Neural progenitor cell (in vitro differentiated cells): ENCODE measurements at regions not wholly inside any gene's neighbourhood (a gene's known extent, or its start where the extent isn't known, plus 50 kb on each side); places are given as distances from the start of the nearest gene placed in this dataset.

Experiments used
- DNase-seq: peaks from one replicate; pipeline ENCODE4 v3.0.0-alpha.2; 2016; ENCODE audit warnings: low spot score
- H2AFZ ChIP-seq: fragments of 200-600 bp; sonication (generic); replicated peaks from 2 replicates; pipeline ENCODE4 v1.6.1; 2016; ENCODE audit warnings: antibody characterized with exemption
- H3F3A ChIP-seq: fragments of 200-600 bp; sonication (generic); 2 replicates; pipeline ENCODE4 v1.6.1; 2016; ENCODE audit warnings: antibody characterized with exemption, low read depth
- H3K27ac ChIP-seq: fragments of 200-600 bp; sonication (generic); 2 replicates; pipeline ENCODE4 v1.5.1; 2016; ENCODE audit warnings: mild to moderate bottlenecking
- H3K27me3 ChIP-seq: fragments of 200-600 bp; sonication (generic); 2 replicates; pipeline ENCODE4 v1.6.1; 2016; ENCODE audit warnings: mild to moderate bottlenecking, moderate library complexity
- H3K36me3 ChIP-seq: fragments of 200-600 bp; sonication (generic); 2 replicates; pipeline ENCODE4 v1.5.1; 2016
- H3K4me1 ChIP-seq: fragments of 200-600 bp; sonication (generic); 2 replicates; pipeline ENCODE4 v1.6.1; 2016; ENCODE audit warnings: mixed run types
- H3K4me2 ChIP-seq: fragments of 200-600 bp; sonication (generic); 2 replicates; pipeline ENCODE4 v1.6.1; 2016
- H3K4me3 ChIP-seq: fragments of 200-600 bp; sonication (generic); 2 replicates; pipeline ENCODE4 v1.5.1; 2016
- H3K79me2 ChIP-seq: fragments of 200-600 bp; sonication (generic); 2 replicates; pipeline ENCODE4 v1.6.1; 2016; ENCODE audit warnings: low read depth
- H3K9ac ChIP-seq: fragments of 200-600 bp; sonication (generic); 2 replicates; pipeline ENCODE4 v1.6.1; 2016
- H3K9me3 ChIP-seq: fragments of 200-600 bp; sonication (generic); 2 replicates; pipeline ENCODE4 v1.5.1; 2016; ENCODE audit warnings: low read depth
- H4K20me1 ChIP-seq: fragments of 200-600 bp; sonication (generic); 2 replicates; pipeline ENCODE4 v1.6.1; 2016; ENCODE audit warnings: low read depth
- H3K27ac Mint-ChIP-seq: 3 replicates; pipeline ENCODE4 v1.8.0; 2021; ENCODE audit warnings: mixed read lengths
- H3K27me3 Mint-ChIP-seq: 2 replicates; pipeline ENCODE4 v1.8.0; 2022; ENCODE audit warnings: low read depth, mild to moderate bottlenecking, inconsistent platforms, moderate library complexity, mixed read lengths; ENCODE audit not compliant: insufficient read depth
- H3K36me3 Mint-ChIP-seq: 3 replicates; pipeline ENCODE4 v1.8.0; 2021; ENCODE audit warnings: mixed read lengths
- H3K4me1 Mint-ChIP-seq: 3 replicates; pipeline ENCODE4 v1.8.0; 2021; ENCODE audit warnings: mixed read lengths
- H3K4me3 Mint-ChIP-seq: 3 replicates; pipeline ENCODE4 v1.8.0; 2021; ENCODE audit warnings: mild to moderate bottlenecking, moderate library complexity, mixed read lengths
- H3K9me3 Mint-ChIP-seq: 3 replicates; pipeline ENCODE4 v1.8.0; 2020; ENCODE audit warnings: mixed read lengths
- EZH2 ChIP-seq: fragments of 200-600 bp; sonication (generic); IDR thresholded peaks from 2 replicates; pipeline ENCODE4 v1.6.1; 2017; ENCODE audit warnings: antibody characterized with exemption, mild to moderate bottlenecking, moderate library complexity
- EZH2phosphoT487 ChIP-seq: fragments of 200-600 bp; sonication (generic); IDR thresholded peaks from 2 replicates; pipeline ENCODE4 v1.6.1; 2017; ENCODE audit warnings: antibody characterized with exemption
- TF ChIP-seq, protein P1 (sequence below): fragments of 200-600 bp; sonication (generic); IDR thresholded peaks from 2 replicates; pipeline ENCODE4 v1.5.1; 2017; ENCODE audit warnings: antibody characterized with exemption, mild to moderate bottlenecking

DNA sequence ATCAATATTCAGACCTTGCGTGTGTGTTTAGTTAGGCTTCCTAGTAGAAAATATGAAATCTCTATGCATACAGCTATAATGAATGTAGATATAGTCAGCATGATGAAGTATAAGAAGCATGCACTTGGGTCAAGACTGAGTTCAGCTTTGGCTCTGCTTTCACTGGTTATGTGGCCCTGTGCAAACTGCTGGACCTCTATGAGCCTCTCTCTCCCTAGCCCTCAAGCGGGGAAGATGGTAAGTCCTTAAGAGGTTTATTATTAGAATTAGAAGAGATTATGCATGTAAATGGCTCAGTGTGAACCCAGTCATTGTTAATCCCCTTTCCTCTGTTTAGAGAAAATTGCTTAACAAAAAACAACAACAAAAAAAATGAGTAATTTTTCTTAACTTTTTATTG lies 178.8 kb upstream of the NXPH2 start:
- H3K9me3 ChIP-seq, result no peaks in the 10 kb centered on the region
- no peaks in the 10 kb centered on the region for H3K4me1 Mint-ChIP-seq
- H3K27me3 ChIP-seq, result no peaks in the 10 kb centered on the region
- no peaks in the 10 kb centered on the region for H3K36me3 Mint-ChIP-seq
- no peak overlapping the region for H3K27ac ChIP-seq
- no peak for TF ChIP-seq EZH2phosphoT487
- TF ChIP-seq EZH2, result no peak
- H3K27me3 Mint-ChIP-seq, result no peaks in the 10 kb centered on the region
- no peaks in the 10 kb centered on the region for H3K79me2 ChIP-seq
- H3K9ac ChIP-seq, result no peak overlapping the region
- H3K4me3 Mint-ChIP-seq, result no peak overlapping the region
- no peak for DNase-seq
- no peak overlapping the region for H3K27ac Mint-ChIP-seq
- no peaks in the 10 kb centered on the region for H3F3A ChIP-seq
- H2AFZ ChIP-seq, result no peak overlapping the region
- no peak overlapping the region for H3K4me2 ChIP-seq
- H3K4me3 ChIP-seq, result no peak overlapping the region
- H3K36me3 ChIP-seq, result no peaks in the 10 kb centered on the region
- H4K20me1 ChIP-seq, result no peaks in the 10 kb centered on the region
- peaks cover 17% of the 10 kb centered on the region for H3K4me1 ChIP-seq
- no peaks in the 10 kb centered on the region for H3K9me3 Mint-ChIP-seq

DNA sequence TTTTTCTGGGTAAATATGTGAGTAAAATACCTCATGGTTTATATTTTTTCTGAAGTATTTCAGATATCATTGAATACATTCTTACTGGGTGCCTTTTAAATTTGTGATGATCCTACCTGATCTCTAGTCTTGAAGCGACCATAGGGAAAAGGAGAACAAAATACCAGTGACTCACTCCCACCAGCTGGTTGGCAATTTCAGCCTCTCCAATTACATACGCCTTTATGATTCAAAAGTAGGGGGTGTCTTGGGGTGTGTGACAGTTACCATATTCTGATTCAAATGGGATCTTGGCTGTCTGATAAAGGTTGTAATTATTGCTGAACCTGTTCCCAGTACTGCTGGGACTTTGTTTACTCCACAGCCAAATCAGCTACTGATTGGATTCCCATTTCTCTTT lies 175.9 kb upstream of the NXPH2 start:
- Histone ChIP-seq H4K20me1 (no peaks in the 10 kb centered on the region), H3K79me2 (no peaks in the 10 kb centered on the region), H3K4me1 (peaks cover 17% of the 10 kb centered on the region), H2AFZ (no peak overlapping the region), H3K36me3 (no peaks in the 10 kb centered on the region), H3K27me3 (no peaks in the 10 kb centered on the region), H3K4me2 (no peak overlapping the region), H3K27ac (no peak overlapping the region), H3K4me3 (no peak overlapping the region), H3K9ac (no peak overlapping the region), H3K9me3 (no peaks in the 10 kb centered on the region), H3F3A (no peaks in the 10 kb centered on the region)
- Mint-ChIP-seq H3K27ac (no peak overlapping the region), H3K4me1 (no peaks in the 10 kb centered on the region), H3K9me3 (no peaks in the 10 kb centered on the region), H3K36me3 (no peaks in the 10 kb centered on the region), H3K4me3 (no peak overlapping the region), H3K27me3 (no peaks in the 10 kb centered on the region)
- TF ChIP-seq EZH2, result no peak
- TF ChIP-seq EZH2phosphoT487, result no peak
- DNase-seq, result no peak

DNA sequence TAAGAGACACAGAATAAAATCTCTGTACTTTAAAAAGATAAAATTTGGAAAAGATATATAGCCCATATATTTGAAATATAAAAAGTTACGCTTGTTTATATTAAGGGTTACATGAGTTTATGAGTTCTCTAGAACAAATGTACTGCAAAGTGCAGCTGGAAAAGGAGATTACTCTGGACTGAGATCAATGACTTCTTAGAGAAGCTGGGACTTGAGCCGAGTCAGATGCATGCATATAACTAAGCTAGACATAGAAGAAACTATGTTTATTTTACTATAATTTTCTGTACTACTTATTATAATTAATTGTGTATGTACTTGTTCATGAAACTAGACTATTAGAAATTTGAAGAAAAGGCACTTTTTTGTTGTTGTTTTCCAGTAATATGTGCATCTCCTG lies 170.3 kb upstream of the NXPH2 start:
- Histone ChIP-seq H3K4me1 (no peaks in the 10 kb centered on the region), H3K9ac (no peak overlapping the region), H3F3A (no peaks in the 10 kb centered on the region), H3K9me3 (no peaks in the 10 kb centered on the region), H2AFZ (no peak overlapping the region), H3K27me3 (no peaks in the 10 kb centered on the region), H3K4me2 (no peak overlapping the region), H3K79me2 (no peaks in the 10 kb centered on the region), H4K20me1 (no peaks in the 10 kb centered on the region), H3K4me3 (no peak overlapping the region), H3K27ac (no peak overlapping the region), H3K36me3 (no peaks in the 10 kb centered on the region)
- H3K9me3 Mint-ChIP-seq, result no peaks in the 10 kb centered on the region
- no peak for DNase-seq
- H3K27ac Mint-ChIP-seq, result no peak overlapping the region
- TF ChIP-seq EZH2 (no peak), EZH2phosphoT487 (no peak)
- TF ChIP-seq, protein P1, sequence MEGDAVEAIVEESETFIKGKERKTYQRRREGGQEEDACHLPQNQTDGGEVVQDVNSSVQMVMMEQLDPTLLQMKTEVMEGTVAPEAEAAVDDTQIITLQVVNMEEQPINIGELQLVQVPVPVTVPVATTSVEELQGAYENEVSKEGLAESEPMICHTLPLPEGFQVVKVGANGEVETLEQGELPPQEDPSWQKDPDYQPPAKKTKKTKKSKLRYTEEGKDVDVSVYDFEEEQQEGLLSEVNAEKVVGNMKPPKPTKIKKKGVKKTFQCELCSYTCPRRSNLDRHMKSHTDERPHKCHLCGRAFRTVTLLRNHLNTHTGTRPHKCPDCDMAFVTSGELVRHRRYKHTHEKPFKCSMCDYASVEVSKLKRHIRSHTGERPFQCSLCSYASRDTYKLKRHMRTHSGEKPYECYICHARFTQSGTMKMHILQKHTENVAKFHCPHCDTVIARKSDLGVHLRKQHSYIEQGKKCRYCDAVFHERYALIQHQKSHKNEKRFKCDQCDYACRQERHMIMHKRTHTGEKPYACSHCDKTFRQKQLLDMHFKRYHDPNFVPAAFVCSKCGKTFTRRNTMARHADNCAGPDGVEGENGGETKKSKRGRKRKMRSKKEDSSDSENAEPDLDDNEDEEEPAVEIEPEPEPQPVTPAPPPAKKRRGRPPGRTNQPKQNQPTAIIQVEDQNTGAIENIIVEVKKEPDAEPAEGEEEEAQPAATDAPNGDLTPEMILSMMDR, result no peak
- H3K27me3 Mint-ChIP-seq, result no peaks in the 10 kb centered on the region
- H3K36me3 Mint-ChIP-seq, result no peaks in the 10 kb centered on the region
- H3K4me1 Mint-ChIP-seq, result no peaks in the 10 kb centered on the region
- no peak overlapping the region for H3K4me3 Mint-ChIP-seq

DNA sequence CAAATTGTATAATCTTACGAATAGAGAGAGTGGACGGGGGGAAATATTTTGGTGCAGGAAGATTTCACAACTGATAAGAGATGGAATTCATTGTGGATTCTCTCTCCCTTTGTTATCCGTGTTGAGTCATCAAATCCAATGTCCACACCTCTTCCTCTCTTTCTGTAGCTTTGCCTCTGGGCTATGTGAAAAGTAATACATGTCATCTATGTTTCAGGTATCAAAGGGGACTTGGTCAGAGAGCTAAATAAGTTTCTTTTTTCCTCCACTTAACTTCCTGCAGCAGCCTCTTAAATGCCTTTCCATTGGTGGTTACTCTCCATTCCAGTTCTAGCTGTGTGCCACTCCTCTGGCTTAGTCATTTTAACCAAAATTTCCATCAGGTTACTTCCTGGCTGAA lies 169.3 kb upstream of the NXPH2 start:
- H3F3A ChIP-seq, result no peaks in the 10 kb centered on the region
- H2AFZ ChIP-seq, result no peak overlapping the region
- Mint-ChIP-seq H3K9me3 (no peaks in the 10 kb centered on the region), H3K36me3 (no peaks in the 10 kb centered on the region), H3K27ac (no peak overlapping the region), H3K4me3 (no peak overlapping the region), H3K27me3 (no peaks in the 10 kb centered on the region), H3K4me1 (no peaks in the 10 kb centered on the region)
- H3K9ac ChIP-seq, result no peak overlapping the region
- no peaks in the 10 kb centered on the region for H3K4me1 ChIP-seq
- H3K36me3 ChIP-seq, result no peaks in the 10 kb centered on the region
- H3K4me3 ChIP-seq, result no peak overlapping the region
- TF ChIP-seq EZH2 (no peak), EZH2phosphoT487 (no peak)
- TF ChIP-seq, protein P1, result no peak
- no peaks in the 10 kb centered on the region for H3K9me3 ChIP-seq
- DNase-seq, result no peak
- no peak overlapping the region for H3K4me2 ChIP-seq
- H3K27me3 ChIP-seq, result no peaks in the 10 kb centered on the region
- no peaks in the 10 kb centered on the region for H4K20me1 ChIP-seq
- no peak overlapping the region for H3K27ac ChIP-seq
- H3K79me2 ChIP-seq, result no peaks in the 10 kb centered on the region
